Fibroblast of lung (primary cell): ENCODE measurements at regions not wholly inside any gene's neighbourhood (a gene's known extent, or its start where the extent isn't known, plus 50 kb on each side); places are given as distances from the start of the nearest gene placed in this dataset.

Source experiments
- DNase-seq, 2 donors: peaks; one replicate each; pipeline versions ENCODE4 v3.0.0 to v3.0.0-alpha.2; 2010; ENCODE audit warnings: low read depth in 2 of 2
- H2AFZ ChIP-seq: 2 replicates; pipeline ENCODE4 v1.5.1; 2012; ENCODE audit warnings: low read length, control low read depth, inconsistent platforms
- H3K27ac ChIP-seq: 2 replicates; pipeline ENCODE4 v1.5.1; 2011; ENCODE audit warnings: low read length, control low read depth; ENCODE audit not compliant: insufficient read depth
- H3K27me3 ChIP-seq: 2 replicates; pipeline ENCODE4 v1.5.1; 2011; ENCODE audit warnings: mild to moderate bottlenecking, low read length; ENCODE audit not compliant: control insufficient read depth, insufficient read depth
- H3K36me3 ChIP-seq: 2 replicates; pipeline ENCODE4 v1.5.1; 2011; ENCODE audit warnings: low read length; ENCODE audit not compliant: control insufficient read depth, insufficient read depth
- H3K4me1 ChIP-seq: 2 replicates; pipeline ENCODE4 v1.5.1; 2011; ENCODE audit warnings: low read length; ENCODE audit not compliant: control insufficient read depth, insufficient read depth; ENCODE audit errors: extremely low read depth
- H3K4me2 ChIP-seq: 2 replicates; pipeline ENCODE4 v1.5.1; 2011; ENCODE audit warnings: low read length, control low read depth; ENCODE audit not compliant: insufficient read depth; ENCODE audit errors: extremely low read depth
- H3K4me3 ChIP-seq, 4 experiments: fragments of 200-600 bp in 1 of 4; sonication (generic) in 1 of 4; replicated peaks in 1 of 4; 2 replicates each; pipeline ENCODE4 v1.5.1; 2011 to 2016; ENCODE audit warnings: low read length in 4 of 4, low read depth in 3 of 4, mild to moderate bottlenecking in 3 of 4, control low read depth in 2 of 4, inconsistent platforms in 1 of 4, mixed read lengths in 1 of 4; ENCODE audit not compliant: insufficient read depth in 1 of 4; ENCODE audit errors: control extremely low read depth in 1 of 4
- H3K79me2 ChIP-seq: 2 replicates; pipeline ENCODE4 v1.5.1; 2012; ENCODE audit warnings: mild to moderate bottlenecking, low read length, inconsistent platforms; ENCODE audit not compliant: control insufficient read depth, insufficient read depth
- H3K9ac ChIP-seq: 2 replicates; pipeline ENCODE4 v1.5.1; 2011; ENCODE audit warnings: mild to moderate bottlenecking, low read length, control low read depth; ENCODE audit not compliant: insufficient read depth
- H3K9me3 ChIP-seq: 2 replicates; pipeline ENCODE4 v1.5.1; 2012; ENCODE audit warnings: low read depth, low read length; ENCODE audit not compliant: control insufficient read depth, insufficient read depth
- H4K20me1 ChIP-seq: 2 replicates; pipeline ENCODE4 v1.5.1; 2011; ENCODE audit warnings: low read length; ENCODE audit not compliant: control insufficient read depth, insufficient read depth; ENCODE audit errors: extremely low read depth
- EZH2 ChIP-seq: IDR thresholded peaks from 2 replicates; pipeline ENCODE4 v1.5.1; 2012; ENCODE audit warnings: low read length, control low read depth, mild to moderate bottlenecking; ENCODE audit errors: missing control alignments
- TF ChIP-seq, protein P1 (sequence below), 2 donors: IDR thresholded peaks in 1 of 2; conservative IDR thresholded peaks in 1 of 2; 1 replicate in 1 of 2; 2 replicates in 1 of 2; pipeline ENCODE4 v1.5.1; 2011 to 2012; ENCODE audit warnings: low read length in 2 of 2, control low read depth in 1 of 2, inconsistent platforms in 1 of 2, low read depth in 1 of 2, mild to moderate bottlenecking in 1 of 2

DNA sequence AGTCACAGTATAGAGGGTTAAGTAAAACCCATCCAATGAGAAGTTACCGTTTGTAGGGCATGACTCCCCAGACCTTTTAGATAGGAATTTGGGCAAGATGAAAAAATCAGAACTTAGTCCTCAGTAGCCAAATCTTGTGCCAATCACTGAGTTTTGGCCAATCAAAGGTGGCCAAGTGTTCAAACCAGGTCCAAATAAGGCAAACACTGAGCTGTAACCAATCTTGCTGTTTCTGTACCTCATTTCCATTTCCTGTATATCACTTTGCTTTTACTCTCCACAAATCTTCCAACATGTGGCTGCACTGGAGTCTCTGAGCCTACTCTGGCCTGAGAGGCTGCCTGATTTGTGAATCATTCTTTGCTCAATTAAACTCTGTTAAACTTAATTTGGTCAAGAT, 81.8 kb upstream of the GPR6 start:
- no peaks in the 10 kb centered on the region for H3K4me1 ChIP-seq
- no peak overlapping the region for H2AFZ ChIP-seq
- H4K20me1 ChIP-seq, result no peaks in the 10 kb centered on the region
- H3K4me2 ChIP-seq, result no peak overlapping the region
- H3K36me3 ChIP-seq, result no peaks in the 10 kb centered on the region
- H3K9ac ChIP-seq, result no peak overlapping the region
- H3K9me3 ChIP-seq, result no peaks in the 10 kb centered on the region
- H3K27ac ChIP-seq, result no peak overlapping the region
- no peaks in the 10 kb centered on the region for H3K27me3 ChIP-seq
- H3K4me3 ChIP-seq, result no peak overlapping the region
- H3K79me2 ChIP-seq, result no peaks in the 10 kb centered on the region
- peak; percentile 7 to 74 for DNase-seq
- TF ChIP-seq EZH2, result no peak
- TF ChIP-seq, protein P1, sequence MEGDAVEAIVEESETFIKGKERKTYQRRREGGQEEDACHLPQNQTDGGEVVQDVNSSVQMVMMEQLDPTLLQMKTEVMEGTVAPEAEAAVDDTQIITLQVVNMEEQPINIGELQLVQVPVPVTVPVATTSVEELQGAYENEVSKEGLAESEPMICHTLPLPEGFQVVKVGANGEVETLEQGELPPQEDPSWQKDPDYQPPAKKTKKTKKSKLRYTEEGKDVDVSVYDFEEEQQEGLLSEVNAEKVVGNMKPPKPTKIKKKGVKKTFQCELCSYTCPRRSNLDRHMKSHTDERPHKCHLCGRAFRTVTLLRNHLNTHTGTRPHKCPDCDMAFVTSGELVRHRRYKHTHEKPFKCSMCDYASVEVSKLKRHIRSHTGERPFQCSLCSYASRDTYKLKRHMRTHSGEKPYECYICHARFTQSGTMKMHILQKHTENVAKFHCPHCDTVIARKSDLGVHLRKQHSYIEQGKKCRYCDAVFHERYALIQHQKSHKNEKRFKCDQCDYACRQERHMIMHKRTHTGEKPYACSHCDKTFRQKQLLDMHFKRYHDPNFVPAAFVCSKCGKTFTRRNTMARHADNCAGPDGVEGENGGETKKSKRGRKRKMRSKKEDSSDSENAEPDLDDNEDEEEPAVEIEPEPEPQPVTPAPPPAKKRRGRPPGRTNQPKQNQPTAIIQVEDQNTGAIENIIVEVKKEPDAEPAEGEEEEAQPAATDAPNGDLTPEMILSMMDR (conservative IDR thresholded peaks at IDR 0.05 in 1 of 2, IDR thresholded peaks at IDR 0.05 in 1 of 2; ENCODE audit: low read depth in 1 of 2, low read length in 2 of 2), result no peak

DNA sequence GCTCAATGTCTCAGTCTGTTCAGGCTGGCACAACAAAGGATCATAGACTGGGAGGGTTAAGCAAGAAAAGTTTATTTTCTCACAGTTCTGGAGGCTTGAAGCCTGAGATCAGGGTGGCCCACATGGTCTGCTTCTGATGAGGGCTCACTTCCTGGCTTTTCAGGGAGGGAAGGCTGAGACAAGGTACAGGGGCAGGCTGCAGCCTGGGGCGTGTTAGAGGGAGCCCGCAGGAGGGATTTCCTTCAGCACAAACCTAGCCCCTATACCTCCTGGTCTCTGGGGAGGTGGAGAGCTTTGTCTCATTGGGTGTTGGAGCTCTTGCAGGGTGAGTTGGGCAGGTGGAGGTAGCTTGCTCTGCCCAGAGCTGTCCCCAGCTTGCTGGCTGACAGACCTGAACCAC, 81.1 kb upstream of the GPR6 start:
- TF ChIP-seq, protein P1 (conservative IDR thresholded peaks at IDR 0.05 in 1 of 2, IDR thresholded peaks at IDR 0.05 in 1 of 2; ENCODE audit: low read depth in 1 of 2, low read length in 2 of 2), result no peak
- no peak for TF ChIP-seq EZH2
- no peaks in the 10 kb centered on the region for H3K27me3 ChIP-seq
- H4K20me1 ChIP-seq, result no peaks in the 10 kb centered on the region
- no peaks in the 10 kb centered on the region for H3K36me3 ChIP-seq
- no peaks in the 10 kb centered on the region for H3K9me3 ChIP-seq
- no peaks in the 10 kb centered on the region for H3K79me2 ChIP-seq
- H2AFZ ChIP-seq, result no peak overlapping the region
- H3K9ac ChIP-seq, result no peak overlapping the region
- H3K4me3 ChIP-seq, result no peak overlapping the region
- DNase-seq, result peak in 1 of 2 donors; percentile 7
- no peaks in the 10 kb centered on the region for H3K4me1 ChIP-seq
- H3K4me2 ChIP-seq, result no peak overlapping the region
- no peak overlapping the region for H3K27ac ChIP-seq

DNA sequence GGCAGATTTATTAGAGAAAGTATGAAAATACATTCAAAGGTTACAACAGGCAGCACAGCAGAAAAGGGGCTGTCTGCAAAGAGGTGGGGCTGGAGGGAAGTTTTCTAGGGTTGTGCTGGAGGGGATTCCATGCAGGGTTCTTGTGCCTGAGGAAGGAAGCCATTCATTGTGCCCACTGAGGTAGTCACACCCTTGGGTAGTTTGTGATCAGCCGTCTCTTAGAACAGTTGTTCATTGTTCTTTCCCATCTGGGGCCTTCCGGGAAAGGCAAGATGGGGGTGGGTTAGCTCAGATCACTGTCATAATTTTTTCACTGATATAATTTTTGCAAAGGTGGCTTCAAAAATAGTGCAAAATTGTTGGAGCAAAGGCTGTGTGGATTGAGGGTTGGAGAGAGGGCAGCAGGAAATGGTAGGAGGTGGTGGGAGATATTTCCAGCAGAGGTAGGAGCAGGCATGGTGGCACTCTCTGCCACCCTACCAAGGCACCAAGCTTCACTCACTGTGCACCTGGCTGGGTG, 80.5 kb upstream of the GPR6 start:
- Histone ChIP-seq H3K27ac (no peak overlapping the region), H3K36me3 (no peaks in the 10 kb centered on the region), H3K4me3 (no peak overlapping the region), H4K20me1 (no peaks in the 10 kb centered on the region), H3K79me2 (no peaks in the 10 kb centered on the region), H3K9me3 (no peaks in the 10 kb centered on the region), H3K4me2 (no peak overlapping the region), H2AFZ (no peak overlapping the region), H3K27me3 (no peaks in the 10 kb centered on the region), H3K4me1 (no peaks in the 10 kb centered on the region), H3K9ac (no peak overlapping the region)
- TF ChIP-seq, protein P1 (conservative IDR thresholded peaks at IDR 0.05 in 1 of 2, IDR thresholded peaks at IDR 0.05 in 1 of 2; ENCODE audit: low read depth in 1 of 2, low read length in 2 of 2), result no peak
- TF ChIP-seq EZH2, result no peak
- no peak for DNase-seq
